NB4 (cell line): ENCODE measurements at regions not wholly inside any gene's neighbourhood (a gene's known extent, or its start where the extent isn't known, plus 50 kb on each side); places are given as distances from the start of the nearest gene placed in this dataset.

Experiments
- DNase-seq: peaks from one replicate; pipeline ENCODE4 v3.0.0; 2010; ENCODE audit warnings: low read depth
- H3K4me3 ChIP-seq: one replicate; pipeline ENCODE4 v1.5.1; 2011; ENCODE audit warnings: mild to moderate bottlenecking, low read depth, low read length, moderate library complexity
- MYC ChIP-seq: IDR thresholded peaks from 2 replicates; pipeline ENCODE4 v1.6.1; 2011; ENCODE audit warnings: low read depth, low read length
- POLR2A ChIP-seq: IDR thresholded peaks from 2 replicates; pipeline ENCODE4 v1.6.1; 2011; ENCODE audit warnings: mild to moderate bottlenecking; ENCODE audit not compliant: insufficient read length; ENCODE audit errors: extremely low read depth
- TF ChIP-seq, protein P1 (sequence below): IDR thresholded peaks from 2 replicates; pipeline ENCODE4 v1.6.1; 2011; ENCODE audit warnings: low read depth, low read length
- TF ChIP-seq, protein P2 (sequence below): IDR thresholded peaks from one replicate; pipeline ENCODE4 v1.5.1; 2012; ENCODE audit warnings: low read depth, low read length

DNA sequence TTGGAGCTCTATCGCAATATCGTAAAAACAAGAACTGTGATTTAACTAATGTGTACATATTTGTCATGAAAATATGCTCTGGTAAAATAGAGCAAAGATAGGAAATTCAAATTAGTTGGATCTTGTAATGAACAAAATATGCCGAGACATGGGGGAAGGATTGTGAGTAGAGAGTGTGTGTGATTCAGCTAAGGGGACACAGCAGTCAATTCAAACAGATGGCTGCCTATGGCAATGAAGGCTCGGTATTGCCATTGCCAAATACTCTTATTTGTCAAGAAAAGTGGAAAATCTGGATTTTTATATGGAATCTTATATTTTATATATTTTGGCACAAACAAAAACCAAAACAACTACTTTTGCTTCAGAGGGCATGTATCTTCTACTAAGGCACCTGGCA, 227.3 kb upstream of the BCHE start:
- TF ChIP-seq, protein P1, sequence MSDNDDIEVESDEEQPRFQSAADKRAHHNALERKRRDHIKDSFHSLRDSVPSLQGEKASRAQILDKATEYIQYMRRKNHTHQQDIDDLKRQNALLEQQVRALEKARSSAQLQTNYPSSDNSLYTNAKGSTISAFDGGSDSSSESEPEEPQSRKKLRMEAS, result no peak
- TF ChIP-seq POLR2A, result no peak
- TF ChIP-seq, protein P2, sequence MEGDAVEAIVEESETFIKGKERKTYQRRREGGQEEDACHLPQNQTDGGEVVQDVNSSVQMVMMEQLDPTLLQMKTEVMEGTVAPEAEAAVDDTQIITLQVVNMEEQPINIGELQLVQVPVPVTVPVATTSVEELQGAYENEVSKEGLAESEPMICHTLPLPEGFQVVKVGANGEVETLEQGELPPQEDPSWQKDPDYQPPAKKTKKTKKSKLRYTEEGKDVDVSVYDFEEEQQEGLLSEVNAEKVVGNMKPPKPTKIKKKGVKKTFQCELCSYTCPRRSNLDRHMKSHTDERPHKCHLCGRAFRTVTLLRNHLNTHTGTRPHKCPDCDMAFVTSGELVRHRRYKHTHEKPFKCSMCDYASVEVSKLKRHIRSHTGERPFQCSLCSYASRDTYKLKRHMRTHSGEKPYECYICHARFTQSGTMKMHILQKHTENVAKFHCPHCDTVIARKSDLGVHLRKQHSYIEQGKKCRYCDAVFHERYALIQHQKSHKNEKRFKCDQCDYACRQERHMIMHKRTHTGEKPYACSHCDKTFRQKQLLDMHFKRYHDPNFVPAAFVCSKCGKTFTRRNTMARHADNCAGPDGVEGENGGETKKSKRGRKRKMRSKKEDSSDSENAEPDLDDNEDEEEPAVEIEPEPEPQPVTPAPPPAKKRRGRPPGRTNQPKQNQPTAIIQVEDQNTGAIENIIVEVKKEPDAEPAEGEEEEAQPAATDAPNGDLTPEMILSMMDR, result no peak
- TF ChIP-seq MYC, result no peak
- no peak for DNase-seq
- no peak overlapping the region for H3K4me3 ChIP-seq

DNA sequence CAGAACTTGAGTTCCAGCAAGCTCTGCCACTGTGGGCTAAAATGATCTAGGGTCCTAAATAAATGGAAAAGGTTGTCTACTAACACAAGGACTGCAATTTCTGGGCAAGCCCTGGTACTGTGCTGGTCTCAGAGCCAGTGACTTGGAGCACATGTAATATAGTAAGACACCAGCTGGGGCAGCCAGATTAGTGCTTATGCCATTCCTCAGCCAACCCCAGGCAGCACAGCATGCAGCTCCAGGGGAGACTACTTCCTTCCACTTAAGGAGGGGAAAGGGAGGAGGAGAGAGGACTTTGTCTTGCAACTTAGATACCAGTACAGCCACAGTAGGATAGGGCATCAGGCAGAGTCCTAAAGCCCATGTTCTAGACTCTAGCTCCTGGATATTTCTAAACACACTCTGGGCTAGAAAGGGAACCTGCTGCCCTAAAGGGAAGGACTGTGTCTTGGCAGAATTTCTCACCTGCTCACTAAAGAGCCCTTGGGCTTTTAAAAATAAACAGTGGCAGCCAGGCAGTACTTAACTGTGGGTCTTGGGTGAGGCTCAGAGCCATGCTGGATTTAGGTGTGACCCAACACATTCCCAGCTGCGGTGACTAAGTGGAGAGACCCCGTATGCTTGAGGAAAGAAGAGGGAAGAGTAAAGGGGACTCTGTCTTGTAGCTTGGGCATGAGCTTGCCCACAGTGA, 223.7 kb upstream of the BCHE start:
- no peak for TF ChIP-seq POLR2A
- TF ChIP-seq, protein P1, result no peak
- no peak for TF ChIP-seq MYC
- DNase-seq, result peak; percentile 2
- H3K4me3 ChIP-seq, result no peak overlapping the region

DNA sequence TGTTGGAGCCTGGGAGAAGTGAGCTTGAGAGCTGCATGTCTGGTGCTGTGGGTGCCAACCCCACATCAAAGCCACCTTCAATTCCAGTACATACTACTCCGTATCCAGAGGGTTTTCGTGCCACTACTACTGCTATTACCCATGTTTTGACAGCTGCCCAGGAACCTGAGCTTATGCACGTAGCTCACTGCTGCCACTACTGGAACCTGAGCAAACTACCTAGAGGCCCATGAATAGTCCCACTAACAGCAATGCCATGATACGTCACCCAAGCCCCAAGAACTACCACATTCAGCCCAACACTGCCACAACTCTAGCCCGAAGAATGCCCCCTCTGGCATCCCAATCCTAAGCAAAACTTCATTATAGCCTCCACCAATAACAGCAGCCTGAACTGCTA, 215.2 kb upstream of the BCHE start:
- no peak overlapping the region for H3K4me3 ChIP-seq
- TF ChIP-seq, protein P2, result no peak
- TF ChIP-seq MYC (no peak), POLR2A (no peak)
- TF ChIP-seq, protein P1, result no peak
- DNase-seq, result peak; percentile 3

DNA sequence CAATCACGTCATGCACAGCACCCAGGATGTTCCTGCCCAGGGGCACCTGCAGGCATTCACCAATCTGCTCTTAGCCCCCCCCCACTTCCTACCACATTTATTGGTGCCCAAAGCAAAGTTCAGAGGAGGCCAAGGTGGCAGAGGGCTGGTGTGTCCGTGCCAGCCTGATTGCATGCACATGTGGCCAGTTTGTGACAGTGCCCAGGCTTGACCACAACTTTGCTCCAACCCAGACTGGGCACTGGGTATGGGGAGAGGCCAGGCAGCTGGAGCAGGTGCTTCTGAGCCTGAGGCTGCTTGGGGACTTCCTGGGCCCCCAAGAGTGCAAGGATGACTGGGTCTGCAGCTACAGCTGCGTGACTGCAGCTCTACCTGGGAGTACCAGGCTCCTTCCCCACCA, 192.3 kb upstream of the BCHE start:
- TF ChIP-seq MYC, result no peak
- TF ChIP-seq, protein P1, result no peak
- no peak for TF ChIP-seq POLR2A
- TF ChIP-seq, protein P2, result no peak
- no peak overlapping the region for H3K4me3 ChIP-seq
- no peak for DNase-seq

DNA sequence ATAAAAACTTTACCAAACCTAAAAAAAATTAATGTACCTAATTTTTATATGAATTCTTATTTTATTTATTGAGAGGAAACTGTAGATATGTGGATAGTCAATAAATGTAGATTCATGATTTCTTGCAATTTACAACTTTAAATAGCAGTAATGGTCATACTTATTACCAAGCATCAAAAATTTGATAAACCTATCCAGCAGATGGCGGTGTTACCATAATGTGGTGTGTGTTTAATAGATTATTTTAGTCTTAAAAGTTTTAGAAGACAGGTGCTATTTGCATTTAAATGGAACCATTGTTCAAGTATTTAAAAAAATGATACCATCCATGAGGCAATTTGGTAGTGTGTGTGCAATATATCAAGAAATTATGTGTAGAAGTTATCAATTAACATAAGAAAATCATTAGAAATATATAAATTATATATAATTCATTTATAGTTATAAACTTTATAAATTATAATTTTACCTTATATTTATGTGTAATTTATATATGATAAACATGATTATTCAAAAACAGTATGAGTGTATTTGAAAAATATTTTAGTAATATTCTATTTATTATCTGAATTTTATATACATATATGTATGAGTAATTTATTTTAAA, 176.0 kb upstream of the BCHE start:
- DNase-seq, result peak; percentile 45
- no peak overlapping the region for H3K4me3 ChIP-seq
- TF ChIP-seq, protein P2, result peak; percentile 6
- TF ChIP-seq MYC, result no peak

DNA sequence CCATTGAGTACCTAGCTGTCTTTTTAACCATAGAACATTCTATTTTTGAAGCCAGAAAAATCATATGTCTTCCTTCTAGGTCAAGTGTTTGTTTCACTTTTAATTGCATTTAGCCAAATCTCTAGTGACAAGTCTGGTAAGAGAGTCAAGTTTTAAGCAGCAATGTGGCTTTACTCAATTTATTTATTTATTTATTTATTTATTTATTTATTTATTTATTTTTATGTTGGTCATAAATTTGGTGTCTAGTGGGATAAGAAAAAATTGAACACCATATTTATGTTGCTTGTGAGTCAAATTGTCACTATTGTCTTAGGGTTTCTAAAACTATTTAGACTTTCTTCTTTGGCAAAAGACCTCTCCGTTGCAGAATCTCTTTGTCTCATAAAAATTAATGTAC, 174.5 kb upstream of the BCHE start:
- no peak overlapping the region for H3K4me3 ChIP-seq
- DNase-seq, result no peak
- TF ChIP-seq, protein P1, result no peak
- TF ChIP-seq POLR2A (no peak), MYC (no peak)
- TF ChIP-seq, protein P2, result no peak
